Activated CD8-positive, alpha-beta T cell treated with anti-CD3 and anti-CD28 coated beads, Interleukin-2, amount 10 ng/mL, durations not matched to agents 7 days and 5 days (primary cell): ENCODE measurements at regions not wholly inside any gene's neighbourhood (a gene's known extent, or its start where the extent isn't known, plus 50 kb on each side); places are given as distances from the start of the nearest gene placed in this dataset.

ENCODE experiments used
- ATAC-seq: fragments of 150-1000 bp; cut with Tn5 transposase; one replicate; pipeline ENCODE4 v1.10.0; 2021; ENCODE audit warnings: moderate library complexity
- CTCF ChIA-PET: fragments of 350-600 bp; sonication (Branson Sonifier 250); formaldehyde crosslinking; loops from one replicate; lab custom pipeline; 2021; ENCODE audit warnings: antibody characterized with exemption; lab: Charles Lee
- POLR2A ChIA-PET: fragments of 350-600 bp; sonication (Branson Sonifier 250); formaldehyde crosslinking; loops from one replicate; lab custom pipeline; 2021; ENCODE audit warnings: antibody characterized with exemption; lab: Charles Lee
- DNase-seq: peaks from one replicate; pipeline ENCODE4 v3.0.0-alpha.2; 2020
- H3K27ac Mint-ChIP-seq: one replicate; pipeline ENCODE4 v1.8.0; 2021; ENCODE audit warnings: mild to moderate bottlenecking, mixed read lengths
- H3K27me3 Mint-ChIP-seq: one replicate; pipeline ENCODE4 v1.8.0; 2021; ENCODE audit warnings: low read depth, mixed read lengths
- H3K36me3 Mint-ChIP-seq: one replicate; pipeline ENCODE4 v1.8.0; 2021; ENCODE audit warnings: low read depth, mixed read lengths
- H3K4me1 Mint-ChIP-seq: one replicate; pipeline ENCODE4 v1.8.0; 2021; ENCODE audit warnings: low read depth, mixed read lengths
- H3K4me3 Mint-ChIP-seq: one replicate; pipeline ENCODE4 v1.8.0; 2021; ENCODE audit warnings: mild to moderate bottlenecking, mixed read lengths
- H3K9me3 Mint-ChIP-seq: one replicate; pipeline ENCODE4 v1.8.0; 2022; ENCODE audit warnings: mixed read lengths; ENCODE audit not compliant: insufficient read depth

GRCh38 chr3:5035113-5035512, 55.9 kb downstream of the BHLHE40 start:
- CTCF ChIA-PET, result interaction anchor here (1.5 kb wide), 1 partner anchor 323 kb away, joined by 4 read pairs; no protein-coding TSS in a partner anchor
- no peak for ATAC-seq
- Mint-ChIP-seq H3K9me3 (no peaks in the 10 kb centered on the region), H3K4me3 (no peak overlapping the region), H3K4me1 (peaks cover 59% of the 10 kb centered on the region), H3K36me3 (no peaks in the 10 kb centered on the region), H3K27me3 (no peaks in the 10 kb centered on the region), H3K27ac (no peak overlapping the region)
- no peak for DNase-seq
- POLR2A ChIA-PET, result no interaction called here

- Mint-ChIP-seq H3K27me3 (no peaks in the 10 kb centered on the region), H3K9me3 (no peaks in the 10 kb centered on the region), H3K4me1 (peaks cover 57% of the 10 kb centered on the region), H3K27ac (no peak overlapping the region), H3K36me3 (no peaks in the 10 kb centered on the region), H3K4me3 (no peak overlapping the region)
- POLR2A ChIA-PET, result interaction anchor here (1.1 kb wide), 1 partner anchor 10 kb away, joined by 3 read pairs; no protein-coding TSS in a partner anchor
- no peak for DNase-seq
- CTCF ChIA-PET, result interaction anchor here (1.0 to 8.4 kb wide), 5 partner anchors 17 to 324 kb away, joined by 3 to 71 read pairs (median 6); no protein-coding TSS in a partner anchor
- ATAC-seq, result no peak
Measured at GRCh38 chr3:5035692-5036391, 56.6 kb downstream of the BHLHE40 start.

- CTCF ChIA-PET, result interaction anchor here (1.0 to 8.4 kb wide), 5 partner anchors 10 to 325 kb away, joined by 3 to 71 read pairs (median 6); no protein-coding TSS in a partner anchor
- ATAC-seq, result no peak
- POLR2A ChIA-PET, result interaction anchor here (1.1 kb wide), 1 partner anchor 10 kb away, joined by 3 read pairs; no protein-coding TSS in a partner anchor
- no peak for DNase-seq
- Mint-ChIP-seq H3K36me3 (no peaks in the 10 kb centered on the region), H3K27me3 (no peaks in the 10 kb centered on the region), H3K4me1 (peaks cover 54% of the 10 kb centered on the region), H3K4me3 (no peak overlapping the region), H3K27ac (no peak overlapping the region), H3K9me3 (no peaks in the 10 kb centered on the region)
Measured at GRCh38 chr3:5036392-5036766, 57.1 kb downstream of the BHLHE40 start.

- H3K9me3 Mint-ChIP-seq, result no peaks in the 10 kb centered on the region
- ATAC-seq (no peak), DNase-seq (no peak)
- H3K4me1 Mint-ChIP-seq, result peaks cover 49% of the 10 kb centered on the region
- H3K4me3 Mint-ChIP-seq, result no peak overlapping the region
- H3K27ac Mint-ChIP-seq, result no peak overlapping the region
- ChIA-PET POLR2A (interaction anchor here (1.1 kb wide), 1 partner anchor 11 kb away, joined by 3 read pairs; no protein-coding TSS in a partner anchor), CTCF (interaction anchor here (1.0 to 8.4 kb wide), 6 partner anchors 11 to 325 kb away, joined by 3 to 71 read pairs (median 10); no protein-coding TSS in a partner anchor)
- no peaks in the 10 kb centered on the region for H3K27me3 Mint-ChIP-seq
- H3K36me3 Mint-ChIP-seq, result no peaks in the 10 kb centered on the region
Measured at GRCh38 chr3:5036858-5037257, 57.6 kb downstream of the BHLHE40 start.

- no peaks in the 10 kb centered on the region for H3K27me3 Mint-ChIP-seq
- no peak for DNase-seq
- CTCF ChIA-PET, result interaction anchor here (1.0 to 8.4 kb wide), 5 partner anchors 11 to 60 kb away, joined by 3 to 71 read pairs (median 7); partner anchors contain the start of gene BHLHE40
- no peak for ATAC-seq
- H3K4me3 Mint-ChIP-seq, result no peak overlapping the region
- POLR2A ChIA-PET, result interaction anchor here (0.7 to 1.2 kb wide), 2 partner anchors 12 to 56 kb away, joined by 3 to 4 read pairs; no protein-coding TSS in a partner anchor
- peaks cover 39% of the 10 kb centered on the region for H3K4me1 Mint-ChIP-seq
- H3K36me3 Mint-ChIP-seq, result no peaks in the 10 kb centered on the region
- no peaks in the 10 kb centered on the region for H3K9me3 Mint-ChIP-seq
- H3K27ac Mint-ChIP-seq, result no peak overlapping the region
Measured at GRCh38 chr3:5039585-5039984, 60.3 kb downstream of the BHLHE40 start.

GRCh38 chr3:5041315-5041714, 62.1 kb downstream of the BHLHE40 start:
- peaks cover 31% of the 10 kb centered on the region for H3K4me1 Mint-ChIP-seq
- H3K27me3 Mint-ChIP-seq, result no peaks in the 10 kb centered on the region
- POLR2A ChIA-PET, result interaction anchor here (1.1 kb wide), 1 partner anchor 62 kb away, joined by 4 read pairs; the partner anchor contains the start of gene BHLHE40
- DNase-seq, result no peak
- no peaks in the 10 kb centered on the region for H3K36me3 Mint-ChIP-seq
- no peaks in the 10 kb centered on the region for H3K9me3 Mint-ChIP-seq
- ATAC-seq, result no peak
- no peak overlapping the region for H3K27ac Mint-ChIP-seq
- no peak overlapping the region for H3K4me3 Mint-ChIP-seq
- CTCF ChIA-PET, result interaction anchor here (0.8 to 8.4 kb wide), 10 partner anchors 9 to 330 kb away, joined by 3 to 71 read pairs (median 3); no protein-coding TSS in a partner anchor

GRCh38 chr3:5045961-5046360, 66.7 kb downstream of the BHLHE40 start:
- Mint-ChIP-seq H3K9me3 (peaks cover 16% of the 10 kb centered on the region), H3K27ac (no peak overlapping the region), H3K4me3 (no peak overlapping the region), H3K4me1 (peaks cover 5% of the 10 kb centered on the region), H3K36me3 (peaks cover 8% of the 10 kb centered on the region), H3K27me3 (no peaks in the 10 kb centered on the region)
- DNase-seq (no peak), ATAC-seq (no peak)
- ChIA-PET POLR2A (no interaction called here), CTCF (no interaction called here)

GRCh38 chr3:5047764-5048419, 68.7 kb downstream of the BHLHE40 start:
- ChIA-PET POLR2A (interaction anchor here (1.0 kb wide), 1 partner anchor 555 kb away, joined by 3 read pairs; the partner anchor contains the start of gene ITPR1), CTCF (no interaction called here)
- peaks cover 13% of the 10 kb centered on the region for H3K36me3 Mint-ChIP-seq
- peaks cover 16% of the 10 kb centered on the region for H3K9me3 Mint-ChIP-seq
- H3K27me3 Mint-ChIP-seq, result no peaks in the 10 kb centered on the region
- no peak for DNase-seq
- H3K4me3 Mint-ChIP-seq, result no peak overlapping the region
- ATAC-seq, result no peak
- H3K27ac Mint-ChIP-seq, result no peak overlapping the region
- peaks cover 24% of the 10 kb centered on the region for H3K4me1 Mint-ChIP-seq

- Mint-ChIP-seq H3K4me3 (no peak overlapping the region), H3K36me3 (peaks cover 13% of the 10 kb centered on the region), H3K4me1 (peaks cover 60% of the 10 kb centered on the region), H3K9me3 (peaks cover 16% of the 10 kb centered on the region), H3K27ac (peak overlapping the region; percentile 53), H3K27me3 (no peaks in the 10 kb centered on the region)
- DNase-seq (peak; percentile 30), ATAC-seq (peak; percentile 43)
- ChIA-PET POLR2A (interaction anchor here (0.8 to 2.7 kb wide), 5 partner anchors 12 to 340 kb away, joined by 3 to 14 read pairs (median 5); partner anchors contain the start of genes BHLHE40 and EDEM1), CTCF (interaction anchor here (0.6 to 11.7 kb wide), 18 partner anchors 9 to 701 kb away, joined by 3 to 213 read pairs (median 3); partner anchors contain the start of gene BHLHE40)
Measured at GRCh38 chr3:5051772-5052171, 70.3 kb upstream of the ARL8B start.

- no peak for ATAC-seq
- DNase-seq, result no peak
- Mint-ChIP-seq H3K9me3 (peaks cover 16% of the 10 kb centered on the region), H3K27me3 (no peaks in the 10 kb centered on the region), H3K36me3 (peaks cover 13% of the 10 kb centered on the region), H3K27ac (no peak overlapping the region), H3K4me3 (no peak overlapping the region), H3K4me1 (peaks cover 65% of the 10 kb centered on the region)
- POLR2A ChIA-PET, result interaction anchor here (1.2 to 2.7 kb wide), 3 partner anchors 67 to 341 kb away, joined by 3 to 14 read pairs (median 5); partner anchors contain the start of gene EDEM1
- CTCF ChIA-PET, result interaction anchor here (0.6 to 11.7 kb wide), 12 partner anchors 12 to 340 kb away, joined by 3 to 213 read pairs (median 4); no protein-coding TSS in a partner anchor
Measured at GRCh38 chr3:5052247-5052646, 69.8 kb upstream of the ARL8B start.
